ENCODE measurements at regions not wholly inside any gene's neighbourhood (a gene's known extent, or its start where the extent isn't known, plus 50 kb on each side); places are given as distances from the start of the nearest gene placed in this dataset.

GRCh38 chr1:209355415-209355814 is 228.1 kb upstream of the CAMK1G start:
- TF ChIP-seq POLR2AphosphoS5 (IDR thresholded peaks at IDR 0.05) (no peak), CTCF (IDR thresholded peaks at IDR 0.05; ENCODE audit: poor library complexity, severe bottlenecking) (no peak), RAD21 (conservative IDR thresholded peaks at IDR 0.05) (no peak), EZH2 (IDR thresholded peaks at IDR 0.05; ENCODE audit: borderline replicate concordance, insufficient read depth, low read length, poor library complexity, severe bottlenecking) (no peak), MXI1 (conservative IDR thresholded peaks at IDR 0.05; ENCODE audit: poor library complexity, severe bottlenecking) (no peak), REST (IDR thresholded peaks at IDR 0.05; ENCODE audit: borderline replicate concordance) (no peak)
